T47D (cell line): ENCODE measurements at regions not wholly inside any gene's neighbourhood (a gene's known extent, or its start where the extent isn't known, plus 50 kb on each side); places are given as distances from the start of the nearest gene placed in this dataset.

Experiments used
- DNase-seq, 2 experiments: peaks; one replicate each; pipeline versions ENCODE4 v3.0.0 to v3.0.0-alpha.2; 2011 to 2012; ENCODE audit warnings: low read depth in 1 of 2, low spot score in 1 of 2
- JUND ChIP-seq: IDR thresholded peaks from 2 replicates; pipeline ENCODE4 v1.6.1; 2012; ENCODE audit warnings: low read depth
- in situ Hi-C: cut with HindIII; loops from 2 replicates; pipeline ENCODE4 v1.10.0; 2016; ENCODE audit warnings: low sequenced_read_pairs, low pct_unique_long_range_greater_than_20kb

- in situ Hi-C loops = no loop called here
- no peak for DNase-seq
- TF ChIP-seq JUND = no peak
Measured at GRCh38 chr4:166318810-166319525, 445.9 kb downstream of the TLL1 start.

GRCh38 chr4:166323250-166323649 is 450.2 kb downstream of the TLL1 start:
- DNase-seq = no peak
- in situ Hi-C loops = no loop called here
- no peak for TF ChIP-seq JUND

DNA sequence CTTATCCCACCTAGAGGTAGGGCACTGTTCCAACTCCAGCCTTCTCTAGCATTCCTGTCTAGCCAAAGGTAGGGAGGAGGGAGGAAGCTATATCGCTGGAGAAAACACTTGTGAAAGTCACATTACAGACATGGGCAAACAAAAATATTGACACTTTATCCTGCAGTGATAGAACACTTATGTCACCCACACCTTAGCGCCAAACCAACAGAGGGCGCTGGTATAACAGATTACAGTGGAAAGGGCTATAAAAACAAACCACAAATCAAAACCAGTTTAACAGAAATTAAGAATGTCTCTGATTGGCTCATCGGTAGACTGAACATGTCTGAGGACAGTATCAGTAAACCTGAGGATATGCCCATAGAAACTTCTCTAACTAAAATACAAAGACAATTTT is 451.3 kb downstream of the TLL1 start:
- peak in 1 of 2 experiments; percentile 73 for DNase-seq

GRCh38 chr4:166335256-166335938 is 462.4 kb downstream of the TLL1 start:
- no peak for TF ChIP-seq JUND
- in situ Hi-C loops = no loop called here
- no peak for DNase-seq

More for the DNA sequence above, 451.3 kb downstream of the TLL1 start:
- TF ChIP-seq JUND = no peak
- in situ Hi-C loops = no loop called here

DNA sequence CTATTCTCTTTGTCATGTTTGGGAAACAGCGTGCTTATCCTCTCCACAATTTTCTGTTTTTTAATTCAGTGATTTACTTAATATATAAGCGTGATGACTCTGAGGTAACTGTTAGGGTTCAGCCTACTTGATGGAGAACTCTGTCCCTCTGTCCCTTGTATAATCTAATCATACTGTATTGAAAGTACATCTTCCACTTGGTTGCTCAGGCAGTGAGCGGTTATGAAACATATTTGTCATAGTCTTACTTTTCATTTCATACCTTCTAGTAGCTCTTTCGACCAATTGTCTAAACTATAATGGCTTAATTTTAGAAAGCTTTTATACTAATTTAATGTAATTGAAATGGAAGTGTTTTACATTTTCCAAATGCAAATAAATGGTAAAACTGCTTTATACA is 469.0 kb downstream of the TLL1 start:
- no peak for DNase-seq
- in situ Hi-C loops = no loop called here
- no peak for TF ChIP-seq JUND

GRCh38 chr4:166363198-166363597 is 490.2 kb downstream of the TLL1 start:
- TF ChIP-seq JUND = no peak
- in situ Hi-C loops = no loop called here

DNA sequence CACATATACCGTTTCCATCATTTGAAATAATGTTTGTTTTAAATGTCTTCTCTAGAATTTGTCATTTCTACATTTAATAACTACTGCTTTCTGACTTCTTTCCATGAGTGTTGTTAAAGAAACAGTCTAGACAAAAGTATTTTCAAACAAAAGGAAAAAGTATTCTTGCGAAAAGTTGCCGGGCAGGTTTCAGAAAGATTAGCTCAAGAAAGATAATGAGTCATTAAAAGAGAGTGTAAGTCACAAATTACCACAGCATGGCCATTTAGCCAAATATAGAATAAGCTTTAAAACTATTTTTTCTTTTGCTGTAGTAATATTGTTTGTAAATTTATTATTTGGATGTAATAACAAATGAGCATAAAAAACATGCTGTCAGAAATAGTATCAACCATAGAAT is 493.0 kb downstream of the TLL1 start:
- TF ChIP-seq JUND = no peak
- no peak for DNase-seq
- in situ Hi-C loops = no loop called here

More at GRCh38 chr4:166363198-166363597, 490.2 kb downstream of the TLL1 start:
- no peak for DNase-seq

DNA sequence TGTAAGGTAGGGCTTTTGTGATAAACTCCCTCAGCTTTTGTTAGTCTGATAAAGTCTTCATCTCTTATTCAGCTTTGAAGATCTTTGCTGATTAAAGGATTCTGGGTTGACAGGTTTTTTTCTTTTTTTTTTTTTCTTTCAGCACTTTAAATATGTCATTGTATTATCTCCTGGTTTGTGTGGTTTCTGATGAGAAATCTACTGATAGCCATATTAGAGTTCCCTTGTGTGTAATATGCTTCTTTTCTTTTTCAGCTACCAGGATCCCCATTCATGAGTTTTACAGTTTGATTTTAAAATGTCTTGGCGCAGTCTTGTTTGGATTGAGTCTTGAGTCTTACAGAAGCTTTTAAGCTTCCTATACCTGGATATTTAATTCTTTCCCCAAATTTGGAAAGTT is 504.5 kb downstream of the TLL1 start:
- DNase-seq = no peak
- no peak for TF ChIP-seq JUND
- in situ Hi-C loops = no loop called here

DNA sequence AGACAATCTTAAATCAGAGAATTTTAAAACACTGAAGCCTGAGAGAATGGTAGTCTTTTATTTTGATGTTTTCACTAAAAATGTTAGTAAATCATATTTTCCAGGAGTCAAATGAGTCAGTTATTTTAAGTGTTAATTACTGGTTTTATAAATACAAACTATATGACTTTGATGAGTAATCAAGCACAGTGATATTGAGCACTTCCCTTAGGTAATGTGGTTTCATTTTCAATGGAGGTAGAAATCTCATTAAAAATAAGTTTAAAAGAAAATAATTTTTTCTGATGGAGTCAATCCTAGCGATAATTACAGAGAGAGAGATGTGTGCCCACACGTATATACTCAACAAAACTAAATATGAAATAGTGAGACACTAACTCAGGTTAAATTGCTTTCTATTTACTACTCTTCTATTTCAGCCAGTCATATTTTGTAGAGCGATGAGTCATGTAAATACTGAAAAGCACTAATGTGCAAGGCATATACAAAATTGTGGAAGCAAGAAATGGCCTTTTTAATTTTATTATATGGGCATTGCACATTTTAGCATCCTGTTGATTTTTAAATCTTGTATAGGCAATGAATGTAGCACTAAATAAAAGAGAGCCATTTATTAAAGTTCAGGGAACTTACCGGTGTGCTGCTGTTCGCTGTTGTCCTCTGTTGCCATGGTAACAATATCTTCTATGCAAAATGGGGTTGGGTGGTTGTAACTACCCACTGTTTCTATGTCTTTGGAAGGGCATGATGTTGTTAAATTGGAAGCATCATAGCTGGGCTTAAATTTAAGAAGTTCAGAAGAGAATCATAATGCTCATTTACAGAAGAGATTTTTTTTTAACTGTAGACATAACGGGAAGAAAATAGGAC is 513.7 kb downstream of the TLL1 start:
- in situ Hi-C loops = no loop called here
- TF ChIP-seq JUND = no peak
- no peak for DNase-seq

DNA sequence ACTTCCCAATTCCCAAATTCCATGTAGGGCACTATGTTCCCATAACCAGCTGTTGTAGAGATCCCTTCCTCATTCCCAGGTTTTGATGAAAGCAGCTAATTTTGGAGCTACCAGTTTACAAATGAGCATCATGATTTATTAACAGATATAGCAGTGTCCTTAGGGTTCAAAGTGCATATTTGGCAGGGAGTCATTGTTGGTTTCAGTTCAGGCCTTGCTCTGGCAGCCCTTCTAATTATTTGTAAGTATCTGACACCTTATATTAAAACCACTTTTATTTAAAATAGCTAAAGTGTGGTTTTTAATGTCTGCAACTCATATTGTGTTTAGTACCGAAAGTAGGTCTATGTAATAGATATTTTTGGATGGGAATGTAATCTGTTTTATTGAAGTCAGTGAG is 518.5 kb downstream of the TLL1 start:
- in situ Hi-C loops = no loop called here

GRCh38 chr4:166399021-166399420 is 526.0 kb downstream of the TLL1 start:
- no peak for TF ChIP-seq JUND
- no peak for DNase-seq
- in situ Hi-C loops = no loop called here

More for the DNA sequence above, 518.5 kb downstream of the TLL1 start:
- no peak for TF ChIP-seq JUND
- no peak for DNase-seq

GRCh38 chr4:166400270-166400894 is 527.3 kb downstream of the TLL1 start:
- in situ Hi-C loops = no loop called here
- DNase-seq = no peak
- TF ChIP-seq JUND = no peak
